KMS-11 (cell line): ENCODE measurements at regions not wholly inside any gene's neighbourhood (a gene's known extent, or its start where the extent isn't known, plus 50 kb on each side); places are given as distances from the start of the nearest gene placed in this dataset.

ENCODE experiments used
- H2AFZ ChIP-seq: fragments of 200-600 bp; sonication (generic); 2 replicates; pipeline ENCODE4 v1.6.1; 2016; ENCODE audit warnings: antibody characterized with exemption, mixed run types, low read depth
- H3K27ac ChIP-seq: fragments of 200-600 bp; sonication (generic); 2 replicates; pipeline ENCODE4 v1.6.1; 2016; ENCODE audit warnings: mild to moderate bottlenecking, mixed run types
- H3K27me3 ChIP-seq: fragments of 200-600 bp; sonication (generic); 2 replicates; pipeline ENCODE4 v1.6.1; 2017; ENCODE audit warnings: mild to moderate bottlenecking, low read depth, mixed run types, moderate library complexity; ENCODE audit not compliant: insufficient read depth
- H3K36me3 ChIP-seq: fragments of 200-600 bp; sonication (generic); 2 replicates; pipeline ENCODE4 v1.6.1; 2017; ENCODE audit warnings: mild to moderate bottlenecking, mixed run types; ENCODE audit not compliant: insufficient read depth
- H3K4me1 ChIP-seq: fragments of 200-600 bp; sonication (generic); 2 replicates; pipeline ENCODE4 v1.6.1; 2016; ENCODE audit warnings: mild to moderate bottlenecking, low read depth, mixed run types; ENCODE audit not compliant: poor library complexity, severe bottlenecking
- H3K4me2 ChIP-seq: fragments of 200-600 bp; sonication (generic); 2 replicates; pipeline ENCODE4 v1.7.0; 2016; ENCODE audit warnings: mild to moderate bottlenecking, mixed run types
- H3K4me3 ChIP-seq: fragments of 200-600 bp; sonication (generic); IDR thresholded peaks from 2 replicates; pipeline ENCODE4 v1.6.1; 2017; ENCODE audit warnings: low read depth, low read length, mixed read lengths; ENCODE audit not compliant: insufficient read depth
- H3K79me2 ChIP-seq: fragments of 200-600 bp; sonication (generic); 2 replicates; pipeline ENCODE4 v1.6.1; 2016; ENCODE audit warnings: low read depth, mixed run types; ENCODE audit not compliant: insufficient read depth
- H3K9ac ChIP-seq: fragments of 200-600 bp; sonication (generic); 2 replicates; pipeline ENCODE4 v1.6.1; 2016; ENCODE audit warnings: mild to moderate bottlenecking, mixed run types
- H4K20me1 ChIP-seq: fragments of 200-600 bp; sonication (generic); 2 replicates; pipeline ENCODE4 v1.6.1; 2016; ENCODE audit warnings: mild to moderate bottlenecking, mixed run types; ENCODE audit not compliant: insufficient read depth
- CTCF ChIP-seq: fragments of 200-600 bp; sonication (generic); conservative IDR thresholded peaks from 2 replicates; pipeline ENCODE4 v1.6.1; 2017; ENCODE audit warnings: low read depth, mild to moderate bottlenecking, antibody characterized with exemption, low read length, moderate library complexity, mixed read lengths

GRCh38 chr7:41153268-41153667 lies 549.6 kb downstream of the INHBA start:
- no peaks in the 10 kb centered on the region for H3K4me1 ChIP-seq
- H3K27me3 ChIP-seq = no peaks in the 10 kb centered on the region
- H3K36me3 ChIP-seq = no peaks in the 10 kb centered on the region
- H3K9ac ChIP-seq = no peak overlapping the region
- TF ChIP-seq CTCF = no peak
- H3K4me2 ChIP-seq = no peak overlapping the region
- no peak overlapping the region for H3K27ac ChIP-seq
- no peaks in the 10 kb centered on the region for H3K79me2 ChIP-seq
- H2AFZ ChIP-seq = no peak overlapping the region
- no peak overlapping the region for H3K4me3 ChIP-seq
- no peaks in the 10 kb centered on the region for H4K20me1 ChIP-seq

GRCh38 chr7:41152179-41152678 lies 550.7 kb downstream of the INHBA start:
- no peak for TF ChIP-seq CTCF
- Histone ChIP-seq H3K4me1 (no peaks in the 10 kb centered on the region), H3K27me3 (no peaks in the 10 kb centered on the region), H2AFZ (no peak overlapping the region), H3K4me3 (no peak overlapping the region), H3K27ac (no peak overlapping the region), H3K79me2 (no peaks in the 10 kb centered on the region), H4K20me1 (no peaks in the 10 kb centered on the region), H3K36me3 (no peaks in the 10 kb centered on the region), H3K9ac (no peak overlapping the region), H3K4me2 (no peak overlapping the region)

- Histone ChIP-seq H3K36me3 (no peaks in the 10 kb centered on the region), H3K79me2 (no peaks in the 10 kb centered on the region), H3K4me3 (no peak overlapping the region), H3K27me3 (no peaks in the 10 kb centered on the region), H2AFZ (no peak overlapping the region), H3K4me1 (no peaks in the 10 kb centered on the region), H3K27ac (no peak overlapping the region), H3K9ac (no peak overlapping the region), H4K20me1 (no peaks in the 10 kb centered on the region), H3K4me2 (no peak overlapping the region)
- TF ChIP-seq CTCF = no peak
Observed at GRCh38 chr7:41149576-41149975, 553.3 kb downstream of the INHBA start.

- no peak overlapping the region for H3K27ac ChIP-seq
Observed at GRCh38 chr7:41148521-41148951, 554.4 kb downstream of the INHBA start.

More at GRCh38 chr7:41148521-41148951, 554.4 kb downstream of the INHBA start:
- Histone ChIP-seq H3K79me2 (no peaks in the 10 kb centered on the region), H3K27me3 (no peaks in the 10 kb centered on the region), H3K36me3 (no peaks in the 10 kb centered on the region), H3K4me2 (no peak overlapping the region), H3K4me1 (no peaks in the 10 kb centered on the region), H3K4me3 (no peak overlapping the region), H4K20me1 (no peaks in the 10 kb centered on the region), H2AFZ (no peak overlapping the region), H3K9ac (no peak overlapping the region)
- no peak for TF ChIP-seq CTCF
